Brain pericyte (primary cell): ENCODE measurements at regions not wholly inside any gene's neighbourhood (a gene's known extent, or its start where the extent isn't known, plus 50 kb on each side); places are given as distances from the start of the nearest gene placed in this dataset.

Source experiments
- DNase-seq: peaks from one replicate; pipeline ENCODE4 v3.0.0-alpha.2; 2012; ENCODE audit warnings: low read depth, low spot score

GRCh38 chr4:27267339-27267969, 406.8 kb downstream of the STIM2 start:
- no peak for DNase-seq

DNA sequence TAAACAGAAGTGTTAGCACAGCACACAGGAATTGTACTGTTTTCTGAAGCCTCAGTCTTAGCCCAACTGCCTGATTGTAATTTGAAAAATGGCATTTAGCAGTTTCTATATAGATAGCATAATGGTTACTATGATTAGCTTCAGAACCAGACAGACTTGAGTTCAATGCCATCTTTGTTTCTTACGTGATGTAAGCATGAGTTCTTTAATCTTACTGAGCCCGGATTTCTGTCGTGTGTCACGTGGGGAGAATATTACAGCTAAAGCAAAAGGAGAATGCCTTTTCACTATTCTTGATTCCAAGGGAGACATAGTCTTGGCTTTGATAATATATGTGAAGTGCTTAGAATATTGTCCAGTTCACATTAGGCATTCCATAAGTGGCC, 407.3 kb downstream of the STIM2 start:
- DNase-seq, result no peak

- no peak for DNase-seq
Measured at GRCh38 chr4:27270435-27270834, 409.8 kb downstream of the STIM2 start.

DNA sequence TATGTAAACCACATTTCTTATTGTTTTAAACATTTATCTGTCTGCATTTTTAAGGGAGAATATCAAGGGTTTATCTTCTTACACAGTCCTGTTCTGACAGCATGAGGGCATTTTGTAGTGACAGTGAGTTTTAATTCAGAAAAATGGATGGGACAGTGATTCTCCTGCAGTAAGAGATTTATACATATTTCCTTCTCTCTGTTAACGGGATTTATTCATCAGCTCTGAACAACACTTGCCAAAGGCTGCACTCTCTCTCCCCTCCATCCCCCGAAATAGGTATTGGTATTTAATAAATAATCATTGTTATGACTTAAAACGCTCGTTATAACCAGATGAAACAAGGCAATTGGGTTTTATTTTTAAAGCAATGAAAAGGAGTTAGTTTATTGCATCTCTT, 410.9 kb downstream of the STIM2 start:
- no peak for DNase-seq

- DNase-seq, result no peak
Measured at GRCh38 chr4:27272217-27272616, 411.6 kb downstream of the STIM2 start.

DNA sequence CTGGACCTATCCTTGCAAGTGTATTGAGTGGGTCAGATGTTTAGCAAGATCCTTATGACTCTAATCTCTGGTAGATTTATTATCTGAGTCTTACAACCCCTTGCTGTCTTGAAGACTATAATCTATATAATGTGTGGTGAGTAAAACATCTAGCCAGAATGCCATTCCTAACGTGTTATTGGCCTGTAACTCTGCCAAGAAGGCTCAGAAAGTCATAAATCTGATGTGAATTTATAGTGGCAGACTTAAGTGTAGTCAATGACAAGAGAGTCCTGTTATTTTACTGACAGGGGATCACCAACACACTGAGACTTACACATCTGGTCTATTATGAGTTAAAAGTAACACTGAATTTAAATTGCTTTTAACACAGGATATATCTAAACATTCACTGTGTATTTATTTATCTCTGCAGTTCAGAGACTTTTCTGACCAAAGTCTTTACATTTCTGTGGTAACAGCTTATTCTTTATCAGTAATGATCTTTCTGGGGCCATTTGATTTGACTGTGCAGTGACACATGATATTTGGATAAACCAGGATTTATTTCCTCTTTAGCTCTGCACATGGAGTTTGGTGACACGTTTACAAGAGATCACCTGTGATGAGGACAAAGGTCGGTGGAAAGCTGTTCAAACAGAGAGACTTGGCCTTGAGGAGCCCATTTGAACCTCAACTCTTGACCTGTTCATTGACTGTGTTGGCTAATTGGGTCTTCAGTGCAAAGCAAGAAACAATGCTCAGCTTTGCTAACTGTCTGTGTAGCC, 415.8 kb downstream of the STIM2 start:
- DNase-seq, result no peak

DNA sequence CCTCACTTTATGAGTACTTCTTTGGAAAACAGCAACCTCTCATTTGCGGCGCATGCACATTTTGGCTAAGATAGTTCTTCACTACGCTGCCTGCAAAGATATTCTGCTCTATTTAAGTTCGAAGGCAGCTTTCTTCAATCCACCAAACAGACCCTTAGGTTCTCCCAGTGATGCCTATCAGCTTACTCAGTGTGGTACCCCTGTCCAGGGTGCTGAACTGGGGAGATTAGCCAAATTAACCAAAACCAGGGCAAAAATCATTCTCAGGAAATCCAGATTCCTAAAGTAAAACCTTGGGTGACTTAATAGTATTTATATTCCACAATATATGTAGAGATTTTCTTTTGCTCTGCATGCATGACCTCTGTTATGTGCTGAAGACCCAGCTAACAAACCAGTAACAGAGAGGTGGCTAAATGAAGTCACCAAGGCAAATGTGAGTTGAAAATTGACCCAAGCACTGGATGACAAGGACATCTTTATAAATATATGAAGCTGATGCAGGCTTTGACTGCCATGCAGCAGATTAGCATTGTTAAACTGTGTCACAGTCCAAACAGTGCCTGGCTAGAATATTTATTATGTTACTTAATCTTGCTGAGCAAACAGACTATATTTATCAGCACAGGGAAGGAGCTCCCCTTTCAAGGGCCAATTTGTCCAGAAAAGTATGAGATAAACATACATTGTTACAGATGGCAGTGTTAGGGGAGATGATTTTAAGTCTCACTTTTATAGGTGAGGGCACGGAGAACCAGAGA, 418.2 kb downstream of the STIM2 start:
- DNase-seq, result no peak

DNA sequence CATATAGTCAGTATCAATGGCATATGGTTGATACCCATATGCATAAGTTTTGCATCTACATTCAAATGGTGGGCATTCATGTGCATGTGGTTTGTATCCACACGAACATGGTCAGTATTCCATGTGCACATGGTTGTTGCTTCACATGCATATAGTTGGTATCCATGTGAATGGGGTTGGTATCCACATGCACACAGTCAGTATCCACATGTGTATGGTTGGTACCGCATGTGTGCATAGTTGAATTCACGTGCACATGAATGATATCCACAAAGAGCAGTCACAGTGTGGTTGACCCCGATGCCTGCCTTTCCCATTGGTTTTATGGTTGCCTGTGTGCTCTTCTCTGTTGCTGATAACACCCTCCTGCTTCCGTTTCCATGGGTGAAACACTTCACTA, 427.9 kb downstream of the STIM2 start:
- DNase-seq, result no peak

GRCh38 chr4:27289704-27290103, 429.1 kb downstream of the STIM2 start:
- DNase-seq, result no peak

DNA sequence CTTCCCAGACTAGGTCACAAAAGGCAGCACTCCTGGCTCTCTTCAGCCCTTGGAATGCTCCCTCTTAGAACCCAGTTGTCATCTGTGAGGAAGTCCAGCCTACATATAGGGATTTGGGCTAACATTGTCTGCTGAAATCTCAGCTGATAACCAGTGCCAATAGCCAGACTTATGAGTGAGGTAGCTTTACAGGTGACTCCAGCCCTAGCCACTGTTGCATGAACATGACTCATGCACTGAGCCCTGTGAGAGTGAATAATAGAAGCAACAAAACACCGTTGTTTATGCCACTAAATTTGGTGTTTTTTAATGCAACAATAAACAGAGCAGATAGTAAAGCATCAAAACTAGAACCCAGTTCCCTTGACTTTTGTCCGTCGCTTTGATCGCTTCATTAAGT, 433.2 kb downstream of the STIM2 start:
- DNase-seq, result no peak

DNA sequence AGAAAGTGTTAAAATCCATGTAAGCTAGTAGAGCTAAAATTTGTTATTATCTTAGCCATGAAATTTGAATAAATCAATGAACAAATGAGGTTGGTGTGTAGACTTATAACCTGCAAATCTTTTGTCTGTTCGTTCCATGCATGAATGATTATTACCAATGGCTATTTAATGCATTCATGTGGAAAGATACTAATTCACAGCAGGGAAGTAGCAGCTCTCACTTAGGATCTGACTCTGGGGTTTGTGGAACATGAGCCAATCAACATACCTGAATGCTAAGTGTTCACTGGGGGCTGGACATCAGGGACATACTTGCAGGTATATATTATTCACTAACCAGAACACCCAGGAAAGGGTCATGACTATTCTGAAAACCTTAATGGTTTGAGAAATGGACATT, 444.1 kb downstream of the STIM2 start:
- DNase-seq, result no peak

DNA sequence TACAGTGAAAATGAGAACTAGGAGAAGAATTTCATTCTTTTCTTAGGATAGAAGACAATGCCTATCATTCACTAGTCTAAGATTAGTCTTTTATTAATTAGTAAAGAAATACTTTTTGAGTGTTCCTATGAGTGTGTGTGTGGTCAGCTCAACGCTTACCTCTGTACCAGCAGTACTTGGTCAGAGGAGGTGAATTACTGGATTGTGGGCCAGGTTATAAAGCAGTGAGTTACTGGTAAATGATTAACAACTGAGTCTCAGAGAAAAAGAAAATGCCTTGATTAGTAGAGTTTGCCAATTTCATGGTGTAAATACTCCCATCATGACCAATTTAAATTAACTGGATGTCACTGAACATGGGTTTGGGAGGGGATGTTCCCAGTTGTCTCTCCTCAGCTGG, 444.6 kb downstream of the STIM2 start:
- no peak for DNase-seq

DNA sequence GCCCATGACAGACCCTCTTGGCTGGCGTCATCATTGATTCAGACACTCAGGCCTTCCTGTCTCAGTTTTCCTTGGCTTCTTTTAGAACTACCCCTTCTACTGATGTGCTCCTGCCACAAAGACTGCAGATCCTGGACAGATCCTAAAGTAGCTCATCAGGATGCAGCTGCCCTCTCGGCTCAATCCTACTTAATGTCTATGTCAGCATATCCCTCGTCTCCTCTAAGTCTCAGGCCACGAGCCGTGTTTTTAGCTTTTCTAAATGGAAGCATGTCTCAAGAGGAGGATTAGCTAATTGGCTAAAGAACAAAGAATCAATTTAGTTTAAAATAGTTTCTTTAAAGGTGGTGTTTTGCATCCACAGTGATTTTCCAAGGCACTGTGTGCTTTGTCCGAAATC, 447.7 kb downstream of the STIM2 start:
- DNase-seq, result no peak

- no peak for DNase-seq
Measured at GRCh38 chr4:27315625-27316024, 455.0 kb downstream of the STIM2 start.

- no peak for DNase-seq
Measured at GRCh38 chr4:27316176-27316575, 455.5 kb downstream of the STIM2 start.

DNA sequence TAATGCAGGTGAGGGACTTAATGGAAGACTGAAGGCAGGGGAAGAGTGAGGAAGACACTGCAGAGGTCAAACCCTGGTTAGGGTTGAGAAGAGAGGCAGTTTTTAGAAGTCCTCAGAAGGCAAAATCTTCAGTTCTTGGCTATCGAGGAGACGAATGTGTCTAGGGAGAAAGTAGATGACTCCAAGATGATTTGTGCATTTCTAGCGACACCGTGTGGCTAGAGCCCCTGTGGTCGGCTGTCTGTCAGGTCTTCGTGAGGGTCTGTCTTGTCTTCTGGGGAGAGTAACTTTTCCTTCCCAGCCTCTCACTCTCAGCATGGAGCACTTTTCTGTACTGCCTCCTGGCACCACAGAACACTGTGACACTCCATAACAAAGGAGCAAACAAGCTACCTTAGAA, 458.1 kb downstream of the STIM2 start:
- DNase-seq, result no peak

DNA sequence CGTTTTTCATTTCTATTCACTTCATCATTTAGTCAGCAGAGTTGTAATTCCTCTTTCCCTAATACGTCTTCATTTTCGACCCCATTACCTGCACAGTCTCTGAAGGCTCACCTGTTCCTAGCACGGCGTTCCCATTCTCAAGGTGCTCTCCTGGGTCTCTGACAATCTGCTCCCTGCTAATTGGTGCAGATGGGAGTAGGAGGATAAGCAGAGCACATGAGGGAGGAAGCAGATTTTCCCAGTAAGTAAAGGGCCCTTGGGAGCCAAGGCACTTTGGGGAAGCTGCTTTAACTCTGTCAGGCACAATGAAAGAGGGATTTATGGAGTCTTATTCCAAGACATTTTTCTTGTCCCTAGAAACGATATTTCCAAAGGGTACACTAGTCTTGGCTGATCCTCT, 466.4 kb downstream of the STIM2 start:
- no peak for DNase-seq

DNA sequence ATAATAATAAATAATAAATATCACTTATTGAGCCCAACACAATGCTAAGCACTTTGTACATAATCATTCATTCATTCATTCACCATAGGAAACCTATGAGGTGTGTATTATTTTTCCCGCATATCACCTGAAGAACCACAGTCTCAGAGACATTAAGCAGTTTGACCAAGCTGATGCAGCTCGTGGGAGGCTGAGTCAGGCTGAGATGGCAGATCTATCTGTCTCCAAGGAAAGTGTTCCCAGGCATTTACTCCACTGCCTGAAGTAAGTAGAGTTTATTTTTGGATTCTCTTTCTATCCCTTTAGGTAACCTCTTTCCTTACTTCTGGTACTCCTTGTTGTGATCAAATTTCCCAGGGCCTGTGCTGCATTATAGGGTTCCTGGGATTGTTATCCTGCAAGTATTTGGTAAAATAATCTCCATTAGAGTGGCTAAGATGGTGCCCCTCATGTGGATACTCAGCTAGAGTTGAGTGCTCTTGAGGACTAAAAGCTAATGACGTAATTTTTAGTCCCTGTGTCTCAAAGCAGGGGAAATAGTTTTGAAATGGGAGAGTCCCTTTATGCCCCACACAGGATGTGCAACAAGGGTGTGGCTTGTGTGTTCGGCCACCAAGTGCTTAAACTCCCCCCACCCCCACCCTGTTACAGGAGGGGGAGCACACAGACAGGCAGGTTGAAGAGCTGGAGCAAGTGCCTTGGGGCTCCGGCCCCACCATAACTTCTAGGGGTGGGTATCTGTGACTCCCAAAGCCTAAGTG, 467.0 kb downstream of the STIM2 start:
- no peak for DNase-seq

DNA sequence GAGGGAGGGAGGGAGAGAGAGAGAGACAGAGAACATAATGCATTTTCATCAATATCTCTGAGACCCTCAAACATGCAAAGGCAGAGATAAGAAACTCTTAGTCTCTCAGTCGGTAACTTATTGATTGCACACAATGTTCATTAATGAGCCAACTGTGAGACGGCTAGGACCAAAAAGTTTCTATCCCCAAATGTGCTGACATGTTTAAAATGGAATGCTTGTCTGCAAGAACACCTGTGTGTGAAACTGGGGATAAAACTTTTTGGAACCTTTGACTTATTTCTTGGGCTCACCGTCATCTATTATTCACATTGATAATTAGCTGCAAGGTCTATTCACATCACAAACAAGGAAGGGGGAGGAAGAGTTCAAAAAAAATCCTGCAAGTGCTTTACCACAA, 477.9 kb downstream of the STIM2 start:
- no peak for DNase-seq

DNA sequence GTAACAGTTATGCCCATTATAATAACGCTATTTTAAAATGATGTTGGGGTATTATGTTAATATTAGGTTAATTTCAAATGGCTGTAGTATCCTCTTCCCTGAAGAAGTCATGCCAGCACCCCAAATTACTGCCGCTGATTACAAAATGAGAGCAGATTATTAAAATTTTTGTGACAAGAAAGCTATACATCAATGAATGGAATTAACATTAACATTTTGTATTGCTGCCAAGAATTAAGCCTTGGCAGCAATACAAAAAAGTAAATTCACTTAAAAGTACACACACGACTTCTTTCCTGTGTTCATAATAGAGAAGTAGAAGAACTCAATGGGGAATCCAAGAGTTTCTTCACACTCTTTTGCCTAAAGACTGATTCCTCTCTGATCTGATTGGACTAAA, 482.8 kb downstream of the STIM2 start:
- DNase-seq, result no peak

GRCh38 chr4:27350161-27350560, 489.5 kb downstream of the STIM2 start:
- no peak for DNase-seq

DNA sequence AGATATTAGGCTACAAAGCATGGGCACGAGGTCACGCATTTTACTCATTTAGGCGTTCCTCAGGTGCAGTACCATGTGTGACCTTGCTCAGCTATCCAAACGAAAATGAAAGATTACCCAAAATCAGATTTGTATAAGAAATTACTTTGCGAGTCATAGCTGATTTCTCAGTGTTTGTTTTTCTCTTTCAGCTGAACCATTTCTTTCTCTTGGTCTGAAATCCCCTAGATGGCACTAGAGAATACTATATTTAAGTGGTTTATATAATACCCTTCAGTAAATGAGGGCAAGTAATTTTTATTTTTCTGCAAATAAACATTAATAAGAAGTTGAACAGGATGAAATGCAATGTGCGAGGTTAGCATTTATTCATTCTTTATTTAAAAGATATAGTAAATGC, 496.6 kb downstream of the STIM2 start:
- no peak for DNase-seq
